ENCODE measurements at regions not wholly inside any gene's neighbourhood (a gene's known extent, or its start where the extent isn't known, plus 50 kb on each side); places are given as distances from the start of the nearest gene placed in this dataset.

- TF ChIP-seq CTCF (IDR thresholded peaks at IDR 0.05; ENCODE audit: borderline replicate concordance): no peak
- DNase-seq: no peak
Measured at GRCh38 chr18:66440433-66440832, 163.5 kb downstream of the CDH19 start.

GRCh38 chr18:66439670-66440069 is 164.2 kb downstream of the CDH19 start:
- H3K4me3 ChIP-seq: no peak overlapping the region
- H3K36me3 ChIP-seq: no peaks in the 10 kb centered on the region
- H3K4me1 ChIP-seq: no peaks in the 10 kb centered on the region
- DNase-seq: no peak
- H3K9me3 ChIP-seq (replicated peaks): peaks cover 11% of the 10 kb centered on the region
- H3K27ac ChIP-seq (replicated peaks): no peak overlapping the region
- intact Hi-C loops (cut with micrococcal nuclease): no loop called here
- TF ChIP-seq CTCF (IDR thresholded peaks at IDR 0.05; ENCODE audit: borderline replicate concordance): no peak
- no peaks in the 10 kb centered on the region for H3K27me3 ChIP-seq (ENCODE audit: low read depth)

More at GRCh38 chr18:66440433-66440832, 163.5 kb downstream of the CDH19 start:
- H3K4me1 ChIP-seq: no peaks in the 10 kb centered on the region
- no peaks in the 10 kb centered on the region for H3K27me3 ChIP-seq (ENCODE audit: low read depth)
- H3K36me3 ChIP-seq: no peaks in the 10 kb centered on the region
- H3K4me3 ChIP-seq: no peak overlapping the region
- no peak overlapping the region for H3K27ac ChIP-seq (replicated peaks)
- H3K9me3 ChIP-seq (replicated peaks): peaks cover 11% of the 10 kb centered on the region
- intact Hi-C loops (cut with micrococcal nuclease): no loop called here

GRCh38 chr18:66438711-66439536 is 165.0 kb downstream of the CDH19 start:
- Histone ChIP-seq H3K4me3 (no peak overlapping the region), H3K4me1 (no peaks in the 10 kb centered on the region), H3K36me3 (no peaks in the 10 kb centered on the region), H3K27me3 (ENCODE audit: low read depth) (no peaks in the 10 kb centered on the region), H3K27ac (replicated peaks) (no peak overlapping the region), H3K9me3 (replicated peaks) (peaks cover 11% of the 10 kb centered on the region)
- intact Hi-C loops (cut with micrococcal nuclease): no loop called here
- TF ChIP-seq CTCF (IDR thresholded peaks at IDR 0.05; ENCODE audit: borderline replicate concordance): no peak
- DNase-seq: no peak

- intact Hi-C loops (cut with micrococcal nuclease): no loop called here
- no peak for TF ChIP-seq CTCF (IDR thresholded peaks at IDR 0.05; ENCODE audit: borderline replicate concordance)
Measured at GRCh38 chr18:66432636-66433035, 171.3 kb downstream of the CDH19 start.

GRCh38 chr18:66428795-66429194 is 175.1 kb downstream of the CDH19 start:
- Histone ChIP-seq H3K27me3 (ENCODE audit: low read depth) (no peaks in the 10 kb centered on the region), H3K27ac (replicated peaks) (no peak overlapping the region), H3K9me3 (replicated peaks) (peaks cover 18% of the 10 kb centered on the region), H3K36me3 (no peaks in the 10 kb centered on the region), H3K4me1 (no peaks in the 10 kb centered on the region), H3K4me3 (no peak overlapping the region)
- TF ChIP-seq CTCF (IDR thresholded peaks at IDR 0.05; ENCODE audit: borderline replicate concordance): no peak
- intact Hi-C loops (cut with micrococcal nuclease): no loop called here
- no peak for DNase-seq

More at GRCh38 chr18:66432636-66433035, 171.3 kb downstream of the CDH19 start:
- Histone ChIP-seq H3K36me3 (no peaks in the 10 kb centered on the region), H3K27me3 (ENCODE audit: low read depth) (no peaks in the 10 kb centered on the region), H3K9me3 (replicated peaks) (peaks cover 14% of the 10 kb centered on the region), H3K4me3 (no peak overlapping the region), H3K27ac (replicated peaks) (no peak overlapping the region), H3K4me1 (no peaks in the 10 kb centered on the region)
- DNase-seq: no peak
